Breast epithelium (tissue), 3 donors: ENCODE measurements at regions not wholly inside any gene's neighbourhood (a gene's known extent, or its start where the extent isn't known, plus 50 kb on each side); places are given as distances from the start of the nearest gene placed in this dataset.

Experiments used
- POLR2A ChIP-seq: fragments of 450-650 bp; IDR thresholded peaks from one replicate; pipeline ENCODE4 v1.6.1; 2016; ENCODE audit warnings: antibody characterized with exemption, mild to moderate bottlenecking, moderate library complexity
- POLR2AphosphoS5 ChIP-seq, 3 donors: sonication (generic); formaldehyde crosslinking; IDR thresholded peaks; one replicate each; pipeline ENCODE4 v1.6.1; 2017; ENCODE audit warnings: antibody characterized with exemption in 3 of 3
- TF ChIP-seq, protein P1 (sequence below), 3 donors: fragments of 450-650 bp; IDR thresholded peaks; one replicate each; pipeline ENCODE4 v1.5.1; 2016 to 2017; ENCODE audit warnings: antibody characterized with exemption in 3 of 3, mild to moderate bottlenecking in 3 of 3, moderate library complexity in 3 of 3

DNA sequence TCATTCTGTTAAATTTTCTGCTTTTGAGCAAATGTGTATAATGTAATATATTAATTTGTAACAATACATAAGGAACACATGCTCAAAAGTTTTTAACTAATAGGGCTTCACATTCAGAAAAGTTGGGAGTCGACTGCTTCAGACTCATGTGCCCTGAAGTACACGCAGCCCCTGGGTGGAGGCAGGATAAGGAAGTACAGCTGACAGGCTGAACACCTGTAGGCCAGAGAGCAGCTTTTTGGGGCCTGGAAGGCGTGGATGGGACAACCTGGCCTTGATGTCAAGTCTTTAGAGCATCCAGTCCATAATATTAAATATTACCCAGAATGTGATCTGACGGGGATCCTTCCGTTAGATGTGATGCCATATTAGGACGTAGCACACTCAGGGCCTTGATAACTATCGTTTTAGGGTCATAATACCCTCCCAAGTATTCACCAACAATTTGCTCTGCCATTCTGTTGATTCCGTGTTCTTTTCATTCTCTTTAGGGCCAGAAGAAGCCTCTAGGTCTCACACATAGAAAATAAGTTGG, 485.2 kb downstream of the SIPA1L2 start:
- TF ChIP-seq, protein P1, sequence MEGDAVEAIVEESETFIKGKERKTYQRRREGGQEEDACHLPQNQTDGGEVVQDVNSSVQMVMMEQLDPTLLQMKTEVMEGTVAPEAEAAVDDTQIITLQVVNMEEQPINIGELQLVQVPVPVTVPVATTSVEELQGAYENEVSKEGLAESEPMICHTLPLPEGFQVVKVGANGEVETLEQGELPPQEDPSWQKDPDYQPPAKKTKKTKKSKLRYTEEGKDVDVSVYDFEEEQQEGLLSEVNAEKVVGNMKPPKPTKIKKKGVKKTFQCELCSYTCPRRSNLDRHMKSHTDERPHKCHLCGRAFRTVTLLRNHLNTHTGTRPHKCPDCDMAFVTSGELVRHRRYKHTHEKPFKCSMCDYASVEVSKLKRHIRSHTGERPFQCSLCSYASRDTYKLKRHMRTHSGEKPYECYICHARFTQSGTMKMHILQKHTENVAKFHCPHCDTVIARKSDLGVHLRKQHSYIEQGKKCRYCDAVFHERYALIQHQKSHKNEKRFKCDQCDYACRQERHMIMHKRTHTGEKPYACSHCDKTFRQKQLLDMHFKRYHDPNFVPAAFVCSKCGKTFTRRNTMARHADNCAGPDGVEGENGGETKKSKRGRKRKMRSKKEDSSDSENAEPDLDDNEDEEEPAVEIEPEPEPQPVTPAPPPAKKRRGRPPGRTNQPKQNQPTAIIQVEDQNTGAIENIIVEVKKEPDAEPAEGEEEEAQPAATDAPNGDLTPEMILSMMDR (IDR thresholded peaks at IDR 0.05) = no peak
- TF ChIP-seq POLR2AphosphoS5 (IDR thresholded peaks at IDR 0.05) (no peak), POLR2A (no peak)
